IPS-18c (cell line): ENCODE measurements at regions not wholly inside any gene's neighbourhood (a gene's known extent, or its start where the extent isn't known, plus 50 kb on each side); places are given as distances from the start of the nearest gene placed in this dataset.
"Not testable (repeated sequence)": the region's sequence is repeated elsewhere in the genome, so short reads cannot be mapped to it uniquely, and the experiment has no call there.

ENCODE experiments used
- H3K4me3 ChIP-seq: 2 replicates; pipeline ENCODE4 v1.7.0; 2013; ENCODE audit warnings: low read depth, mild to moderate bottlenecking, low read length, moderate library complexity; ENCODE audit not compliant: insufficient read depth
- H3K9me3 ChIP-seq: one replicate; pipeline ENCODE4 v1.6.1; 2013; ENCODE audit warnings: mild to moderate bottlenecking, low read length, moderate library complexity; ENCODE audit not compliant: control insufficient read depth, insufficient read depth

- no peak overlapping the region for H3K4me3 ChIP-seq
- H3K9me3 ChIP-seq: no peaks in the 10 kb centered on the region
These were observed 84.7 kb downstream of the EOMES start for GRCh38 chr3:27637346-27637995.

GRCh38 chr3:27635006-27635405, 87.1 kb downstream of the EOMES start:
- not testable (repeated sequence) for H3K9me3 ChIP-seq, H3K4me3 ChIP-seq

- Histone ChIP-seq H3K9me3 (no peaks in the 10 kb centered on the region), H3K4me3 (peak overlapping the region; percentile 11; the same call in 1 of the 2 replicates)
These were observed 88.9 kb downstream of the EOMES start for GRCh38 chr3:27633224-27633545.

GRCh38 chr3:27632431-27633223, 89.5 kb downstream of the EOMES start:
- Histone ChIP-seq H3K9me3 (no peaks in the 10 kb centered on the region), H3K4me3 (peak overlapping the region; percentile 11)

GRCh38 chr3:27630885-27631284, 91.2 kb downstream of the EOMES start:
- no peak overlapping the region for H3K4me3 ChIP-seq
- H3K9me3 ChIP-seq: no peaks in the 10 kb centered on the region

- Histone ChIP-seq H3K9me3 (no peaks in the 10 kb centered on the region), H3K4me3 (no peak overlapping the region)
These were observed 92.8 kb downstream of the EOMES start for GRCh38 chr3:27629366-27629765.

GRCh38 chr3:27628026-27628750, 93.9 kb downstream of the EOMES start:
- Histone ChIP-seq H3K4me3 (no peak overlapping the region), H3K9me3 (no peaks in the 10 kb centered on the region)

- Histone ChIP-seq H3K4me3 (no peak overlapping the region), H3K9me3 (no peaks in the 10 kb centered on the region)
These were observed 95.5 kb downstream of the EOMES start for GRCh38 chr3:27626596-27627118.

- no peaks in the 10 kb centered on the region for H3K9me3 ChIP-seq
- H3K4me3 ChIP-seq: no peak overlapping the region
These were observed 96.3 kb downstream of the EOMES start for GRCh38 chr3:27625864-27626263.

GRCh38 chr3:27623085-27623753, 98.9 kb downstream of the EOMES start:
- Histone ChIP-seq H3K9me3 (no peaks in the 10 kb centered on the region), H3K4me3 (no peak overlapping the region)

GRCh38 chr3:27617552-27617951, 104.6 kb downstream of the EOMES start:
- Histone ChIP-seq H3K9me3 (peaks cover 11% of the 10 kb centered on the region), H3K4me3 (no peak overlapping the region)

- Histone ChIP-seq H3K9me3 (peaks cover 11% of the 10 kb centered on the region), H3K4me3 (no peak overlapping the region)
These were observed 106.1 kb downstream of the EOMES start for GRCh38 chr3:27616031-27616430.

- H3K9me3 ChIP-seq: peaks cover 11% of the 10 kb centered on the region
- H3K4me3 ChIP-seq: no peak overlapping the region
These were observed 106.6 kb downstream of the EOMES start for GRCh38 chr3:27615555-27615954.

- peaks cover 11% of the 10 kb centered on the region for H3K9me3 ChIP-seq
- H3K4me3 ChIP-seq: no peak overlapping the region; the same call in 1 of the 2 replicates
These were observed 107.5 kb downstream of the EOMES start for GRCh38 chr3:27614592-27614991.

GRCh38 chr3:27613846-27614500, 108.2 kb downstream of the EOMES start:
- Histone ChIP-seq H3K4me3 (no peak overlapping the region), H3K9me3 (peaks cover 11% of the 10 kb centered on the region)

GRCh38 chr3:27610800-27611525, 111.2 kb downstream of the EOMES start:
- H3K9me3 ChIP-seq: peaks cover 11% of the 10 kb centered on the region
- H3K4me3 ChIP-seq: no peak overlapping the region
